ENCODE measurements at regions not wholly inside any gene's neighbourhood (a gene's known extent, or its start where the extent isn't known, plus 50 kb on each side); places are given as distances from the start of the nearest gene placed in this dataset.

DNA sequence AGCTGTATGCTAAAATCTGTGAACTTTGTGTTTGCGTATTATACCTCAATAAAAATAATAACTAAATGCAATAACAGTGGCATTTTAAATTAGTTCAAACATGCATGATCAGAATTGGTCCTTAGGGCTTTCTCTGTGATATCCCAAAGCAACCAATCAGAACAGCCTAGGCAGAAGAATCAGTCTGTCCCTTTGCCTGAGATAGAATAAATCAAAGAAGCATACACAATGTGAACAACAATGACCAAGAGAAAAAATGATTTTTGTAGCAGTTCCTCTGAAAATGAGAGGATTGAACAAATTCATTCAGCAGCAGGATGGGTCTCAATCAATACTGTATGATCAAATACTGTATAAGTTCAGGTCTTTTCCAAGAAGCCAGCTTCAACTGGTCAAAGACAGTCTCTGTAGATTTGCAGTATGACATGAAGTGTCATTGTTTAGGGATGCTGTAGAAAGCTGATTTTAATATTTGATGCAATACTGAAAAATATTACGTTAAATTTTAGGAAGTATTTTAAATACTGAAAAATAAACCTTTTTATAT lies 1071.6 kb downstream of the AGBL1 start:
- no peak for DNase-seq (ENCODE audit: low spot score)

DNA sequence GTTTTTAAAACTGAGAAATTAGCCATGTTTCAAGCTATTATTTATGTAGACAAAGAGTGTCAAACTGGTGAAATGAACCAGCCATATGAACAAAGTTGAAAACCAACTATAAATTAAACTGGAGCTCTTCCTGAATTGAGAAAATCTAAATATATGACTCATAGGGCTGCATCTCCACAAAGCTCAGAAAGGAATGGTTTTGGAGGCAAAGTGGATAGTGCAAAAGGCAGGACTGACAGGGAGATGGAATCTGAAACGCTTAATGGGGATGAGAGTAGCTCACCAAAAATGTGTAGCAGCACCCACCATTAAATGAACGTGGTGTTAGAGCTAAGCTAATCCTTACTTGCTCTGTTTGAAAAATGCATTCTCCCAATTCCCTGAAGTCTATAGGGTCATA lies 1066.0 kb downstream of the AGBL1 start:
- DNase-seq (ENCODE audit: low spot score), result no peak

DNA sequence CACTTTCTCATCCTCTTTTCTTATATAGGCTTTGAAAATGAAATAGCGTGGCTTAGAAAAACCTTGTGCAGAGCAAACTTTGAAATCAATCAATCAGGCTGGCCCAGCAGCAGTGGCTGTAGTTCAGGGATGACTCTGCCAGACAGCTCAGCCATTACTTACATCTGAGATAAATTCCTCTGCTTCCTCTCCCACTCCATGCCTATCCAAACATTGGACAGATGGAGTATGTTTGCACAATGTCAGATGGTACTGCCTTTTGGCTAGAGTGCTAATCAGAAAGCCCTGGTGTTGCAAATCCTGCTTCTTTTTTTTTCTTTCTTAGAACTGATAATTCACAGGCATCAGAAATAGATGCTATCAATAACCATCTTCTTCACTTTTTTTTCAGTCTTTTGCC lies 1065.1 kb downstream of the AGBL1 start:
- no peak for DNase-seq (ENCODE audit: low spot score)

DNA sequence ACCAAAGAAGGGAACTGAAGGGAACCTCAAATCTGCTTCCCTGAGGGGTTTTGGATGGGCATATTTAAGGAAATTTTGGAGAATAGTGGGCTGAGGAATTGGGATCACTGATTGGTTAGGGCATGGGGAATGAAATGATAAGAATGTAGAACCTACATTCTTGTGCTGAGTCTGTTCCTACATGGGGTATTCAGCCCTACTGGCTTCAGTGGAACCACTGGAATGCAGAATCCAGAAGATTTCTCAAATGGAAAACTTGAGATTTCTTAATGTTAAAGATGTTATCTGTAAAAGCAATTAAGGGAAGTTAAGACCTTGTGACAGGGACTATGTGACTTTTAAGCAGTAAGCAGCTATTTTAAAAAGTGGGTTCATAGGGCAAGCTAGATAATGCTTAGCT lies 1062.4 kb downstream of the AGBL1 start:
- no peak for DNase-seq (ENCODE audit: low spot score)

DNA sequence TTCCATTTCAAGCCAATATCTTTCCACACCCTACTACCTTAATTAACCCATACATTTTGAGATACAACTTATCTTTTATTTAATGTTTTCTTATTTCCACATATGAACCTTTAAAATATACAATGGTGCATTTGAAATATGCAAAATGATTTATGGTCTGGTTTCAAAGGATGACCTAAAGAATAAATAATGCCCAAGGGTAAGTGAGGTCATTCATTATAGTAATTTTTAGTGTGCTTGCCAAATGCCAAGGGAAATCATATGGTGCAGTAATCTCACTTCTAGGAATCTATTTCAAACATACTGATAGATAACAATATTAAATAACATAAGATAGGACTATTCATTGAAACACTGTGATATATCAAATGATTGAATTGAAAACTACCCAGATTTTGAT lies 1055.4 kb downstream of the AGBL1 start:
- no peak for DNase-seq (ENCODE audit: low spot score)

DNA sequence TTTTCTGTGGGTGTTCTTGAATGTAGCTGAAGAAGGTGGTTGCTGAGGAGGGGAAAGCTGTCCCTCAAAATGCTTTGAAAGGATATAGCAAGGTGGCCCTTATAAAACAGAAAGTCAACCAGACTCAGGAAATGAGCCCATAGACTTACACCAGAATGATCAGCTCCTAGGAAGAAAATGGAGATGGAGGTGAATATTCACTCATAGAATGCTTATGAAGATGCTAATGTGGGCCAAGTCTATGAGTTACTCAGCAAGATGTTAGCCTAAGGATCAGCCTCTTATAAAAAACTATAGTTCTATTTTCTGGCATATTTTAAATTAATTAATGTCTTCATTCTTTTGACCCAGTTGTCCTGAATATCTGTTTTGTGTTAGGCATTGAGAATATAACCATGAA lies 1054.0 kb downstream of the AGBL1 start:
- no peak for DNase-seq (ENCODE audit: low spot score)

DNA sequence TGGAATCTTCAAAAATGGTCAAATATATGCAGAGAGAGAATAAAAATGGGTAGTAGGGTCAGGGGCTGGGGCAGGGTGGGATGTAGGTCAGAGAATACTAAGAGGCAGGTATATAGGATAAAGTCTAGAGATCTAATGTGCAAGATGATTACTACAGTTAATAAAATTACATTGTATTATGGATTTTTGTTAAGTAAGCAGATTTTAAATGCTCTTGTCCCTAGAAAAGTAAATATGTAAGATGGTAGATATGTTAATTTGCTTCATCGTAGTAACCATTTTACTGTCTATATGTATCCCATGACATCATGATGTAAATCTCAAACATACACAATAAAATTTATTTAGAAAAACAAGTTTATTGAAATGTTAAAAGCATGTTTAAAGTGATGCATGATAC lies 1051.4 kb downstream of the AGBL1 start:
- no peak for DNase-seq (ENCODE audit: low spot score)

DNA sequence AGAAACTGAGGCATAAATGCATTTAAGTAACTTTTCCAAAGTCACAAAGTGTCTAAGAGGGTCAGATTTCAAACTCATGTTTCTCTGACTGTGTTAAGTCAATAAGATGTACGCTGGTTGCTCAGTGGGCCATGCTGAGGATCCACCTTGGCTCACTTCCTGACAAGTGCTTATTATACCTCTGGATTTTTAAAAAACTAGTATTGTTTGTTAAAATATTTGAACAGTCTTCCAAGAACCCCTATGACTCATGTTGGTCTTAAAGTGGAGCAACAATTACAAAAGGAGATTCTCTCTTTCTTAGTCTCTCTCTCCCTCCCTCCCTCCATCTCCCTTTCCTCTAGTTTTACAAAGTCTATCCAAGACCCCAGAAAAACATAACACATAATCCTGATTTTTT lies 1050.2 kb downstream of the AGBL1 start:
- no peak for DNase-seq (ENCODE audit: low spot score)

DNA sequence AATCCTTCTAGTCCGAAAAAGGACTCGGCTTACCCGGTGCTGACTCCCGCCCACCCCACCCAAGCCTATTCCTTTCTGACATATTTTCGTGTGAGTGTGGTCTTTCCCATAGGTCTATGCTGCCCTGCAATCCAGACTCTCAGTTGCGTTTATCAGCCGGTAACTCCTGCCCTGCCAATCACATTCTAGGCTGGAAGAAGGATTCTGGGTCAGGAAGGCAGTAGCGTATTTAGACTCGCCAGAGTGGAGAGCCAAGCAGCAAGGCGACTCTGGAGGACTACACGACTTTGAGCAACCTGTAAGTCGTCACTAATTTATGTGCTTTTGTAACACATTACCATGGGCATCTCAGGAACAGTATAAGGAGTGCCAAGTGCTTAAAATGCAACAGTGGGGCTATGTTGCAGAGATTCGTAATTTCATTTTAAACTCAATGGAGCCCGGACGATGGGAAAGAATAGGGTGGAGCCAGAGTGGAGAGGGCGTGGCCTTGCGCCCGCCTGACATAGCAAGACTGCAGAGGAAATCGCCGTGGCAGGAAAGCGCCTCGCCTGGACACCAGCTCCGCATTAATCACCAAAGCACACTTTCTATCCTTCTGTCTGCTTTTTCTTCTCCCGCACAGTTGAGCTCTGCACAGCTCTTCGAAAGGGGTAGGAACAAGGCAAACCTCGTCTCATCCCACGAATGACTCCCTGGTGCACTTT lies 1044.2 kb downstream of the AGBL1 start:
- no peak for DNase-seq (ENCODE audit: low spot score)

DNA sequence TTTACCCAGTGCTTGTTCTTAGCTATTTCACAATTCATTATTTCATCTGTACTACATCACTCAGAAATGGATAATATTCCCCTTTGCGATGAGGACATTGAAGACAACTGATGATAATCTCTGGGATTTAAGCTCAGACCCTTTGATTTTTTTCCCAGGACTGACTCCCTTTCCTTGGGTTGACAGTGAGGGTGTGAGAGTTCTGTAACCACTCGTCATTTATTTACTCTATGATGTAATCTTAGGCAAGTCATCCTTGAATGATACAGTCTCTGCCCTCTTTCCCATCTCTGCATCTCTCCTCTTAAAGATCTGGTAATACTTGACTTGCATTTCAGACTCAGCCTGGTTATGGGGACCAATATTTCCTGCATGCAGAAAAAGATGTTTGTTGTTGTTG lies 1041.7 kb downstream of the AGBL1 start:
- no peak for DNase-seq (ENCODE audit: low spot score)

DNA sequence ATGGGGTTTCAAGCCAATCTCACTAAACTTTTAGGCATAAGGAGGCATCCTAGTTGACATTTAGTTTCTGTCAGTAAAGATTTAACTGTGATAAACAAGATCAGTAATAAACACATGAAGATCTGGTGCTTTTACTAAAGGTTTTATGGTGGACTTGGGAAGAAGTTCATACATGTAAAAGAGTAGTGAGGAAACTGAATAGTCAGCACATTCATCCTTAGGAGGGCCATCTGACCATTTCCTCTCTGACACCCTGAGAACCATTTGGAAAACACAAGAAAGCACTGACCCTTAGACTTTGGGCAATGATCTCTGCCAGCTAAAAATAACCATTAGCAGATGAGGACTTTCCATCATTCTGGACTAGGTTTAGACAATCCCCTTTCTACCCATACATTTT lies 1040.9 kb downstream of the AGBL1 start:
- DNase-seq (ENCODE audit: low spot score), result no peak

DNA sequence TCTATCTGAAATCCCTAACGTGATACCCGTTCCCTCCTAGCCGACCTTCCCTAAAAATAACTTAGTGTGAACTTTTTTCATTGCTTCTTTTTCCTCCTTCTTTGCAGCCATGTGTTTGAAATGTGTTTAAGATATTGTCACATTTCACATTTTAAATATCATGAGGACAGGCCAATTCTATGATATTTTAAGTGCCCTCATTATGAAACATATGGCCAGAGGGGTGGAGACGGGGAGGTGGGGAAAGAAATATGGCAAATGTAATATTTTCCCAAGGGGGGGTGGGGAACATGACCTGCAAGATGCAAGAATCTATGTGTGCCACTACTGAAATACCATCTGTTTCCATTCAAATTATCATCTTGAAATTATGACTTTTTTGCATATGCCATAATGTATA lies 1039.2 kb downstream of the AGBL1 start:
- DNase-seq (ENCODE audit: low spot score), result no peak

DNA sequence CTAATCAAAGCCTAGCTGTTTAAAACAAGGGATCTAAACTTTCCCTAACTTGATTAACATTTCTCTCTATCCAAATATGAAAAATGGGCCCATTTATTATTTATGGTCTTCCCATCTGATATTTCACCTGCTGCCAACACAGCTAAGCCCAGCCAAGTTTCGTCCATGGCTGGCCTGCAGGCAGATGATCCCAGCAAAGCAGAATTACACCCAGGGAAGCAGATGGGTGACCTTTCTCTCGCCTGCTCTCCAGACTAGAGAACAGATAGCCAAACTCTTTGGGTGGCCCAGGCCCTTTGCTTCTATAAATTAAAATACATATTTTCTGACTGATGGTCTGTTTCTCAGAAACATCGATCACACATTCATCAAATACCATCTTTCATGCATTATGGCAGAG lies 1038.8 kb downstream of the AGBL1 start:
- DNase-seq (ENCODE audit: low spot score), result no peak

DNA sequence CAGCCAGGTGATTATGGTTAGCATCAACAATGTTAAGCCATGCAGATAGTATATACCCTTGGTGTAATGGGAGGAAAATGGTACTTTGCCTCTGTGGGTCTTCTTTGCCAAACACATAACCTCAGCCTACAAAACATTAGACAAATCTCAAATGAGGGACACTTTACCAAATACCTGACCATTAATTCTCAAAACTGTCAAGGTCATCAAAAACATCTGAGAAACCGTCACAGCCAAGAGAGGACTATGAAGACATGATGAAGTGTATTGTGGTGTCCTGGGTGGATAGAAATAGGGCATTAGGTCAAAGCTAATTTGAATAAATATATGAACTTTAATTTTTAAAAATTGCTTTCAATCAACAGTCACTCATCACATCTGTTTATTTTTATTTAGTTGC lies 1036.1 kb downstream of the AGBL1 start:
- DNase-seq (ENCODE audit: low spot score), result no peak

DNA sequence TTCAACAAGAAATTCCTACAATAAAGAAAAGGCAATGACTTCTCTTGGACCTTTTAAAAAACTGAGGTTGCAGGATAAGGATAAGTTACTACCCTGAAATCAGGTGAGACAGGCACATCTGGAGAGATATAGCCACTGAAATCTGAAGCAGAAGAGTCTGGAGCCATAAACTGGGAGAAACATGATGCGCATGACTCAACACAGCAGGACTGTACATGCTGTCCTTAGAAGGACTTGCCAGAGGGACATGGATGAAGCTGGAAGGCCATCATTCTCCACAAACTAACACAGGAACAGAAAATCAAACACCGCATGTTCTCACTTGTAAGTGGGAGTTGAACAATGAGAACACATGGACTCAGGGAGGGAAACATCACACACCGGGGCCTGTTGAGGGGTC lies 1020.2 kb downstream of the AGBL1 start:
- DNase-seq (ENCODE audit: low spot score), result no peak

DNA sequence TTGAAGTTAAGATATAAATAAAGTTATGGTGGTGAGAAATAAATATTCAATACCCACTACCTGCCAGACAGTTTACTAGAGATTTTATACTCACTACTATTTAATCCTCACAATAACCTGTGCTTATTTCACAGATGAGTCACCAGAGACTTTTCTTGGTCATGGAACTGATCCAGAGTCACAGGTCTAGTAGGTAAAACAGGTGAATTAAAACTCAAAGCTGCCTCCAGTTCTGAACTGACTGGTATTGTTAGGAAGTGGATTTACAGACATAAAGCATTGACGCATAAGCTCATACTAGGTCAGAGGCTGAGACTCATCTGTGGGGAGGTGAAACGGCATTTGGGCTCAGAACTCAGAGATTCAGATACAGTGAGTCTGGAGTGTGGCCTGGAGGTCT lies 1009.9 kb downstream of the AGBL1 start:
- no peak for DNase-seq (ENCODE audit: low spot score)

DNA sequence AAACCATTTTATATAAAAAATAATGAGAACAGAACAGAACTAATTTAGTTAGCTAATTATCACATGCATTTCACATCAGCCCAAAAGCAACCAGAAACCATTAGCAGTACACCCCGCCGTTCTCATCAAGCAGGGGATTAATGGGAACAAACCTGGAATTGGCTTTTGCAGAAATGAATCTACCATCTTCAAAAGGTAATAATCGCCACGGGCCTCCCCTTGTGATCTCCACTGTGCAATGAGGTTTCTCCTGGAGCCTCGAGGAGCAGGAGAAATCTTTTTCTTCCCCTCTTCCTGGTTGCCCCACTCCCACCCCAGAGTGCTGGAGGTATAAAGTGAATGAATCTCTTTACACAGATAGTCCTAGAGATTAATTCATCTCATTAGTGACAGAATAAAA lies 1003.5 kb downstream of the AGBL1 start:
- no peak for DNase-seq (ENCODE audit: low spot score)

DNA sequence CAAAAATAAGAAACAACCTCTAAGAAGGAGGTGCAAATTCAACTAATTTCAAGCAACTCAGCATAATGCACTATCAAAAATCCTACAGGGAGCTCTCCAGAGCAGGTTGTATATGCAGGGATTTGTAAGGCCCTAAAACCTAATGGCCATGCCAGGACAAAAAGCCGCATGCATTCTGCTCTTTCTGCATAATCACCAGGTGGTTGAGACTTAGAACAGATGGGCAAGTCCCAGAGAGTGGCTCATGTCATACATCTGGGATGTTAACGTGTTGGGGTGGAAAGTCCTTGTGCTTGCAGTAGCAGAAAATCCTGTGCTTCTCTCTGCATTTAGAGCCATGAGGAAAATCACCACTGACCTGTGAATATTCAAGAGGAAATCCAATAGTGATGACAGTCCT lies 1002.9 kb downstream of the AGBL1 start:
- no peak for DNase-seq (ENCODE audit: low spot score)

DNA sequence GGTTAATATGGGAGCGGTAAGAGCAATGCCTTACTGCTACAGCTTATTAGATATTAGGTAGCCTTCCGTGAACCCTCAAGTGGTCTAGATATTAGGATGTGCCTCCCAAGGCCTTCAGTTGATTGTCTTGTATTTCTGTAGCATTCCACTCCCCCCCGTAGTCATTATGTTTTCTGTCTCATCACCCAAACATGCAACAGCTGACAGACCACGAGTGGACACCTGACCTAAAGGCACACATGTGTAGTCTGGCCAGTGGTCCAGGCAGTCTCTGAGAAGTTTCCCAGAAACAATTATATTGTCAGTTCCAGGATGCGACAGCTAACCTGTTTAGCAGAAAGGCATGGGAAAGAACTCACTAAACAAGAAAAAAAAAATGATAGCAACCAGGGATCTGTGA lies 1000.9 kb downstream of the AGBL1 start:
- DNase-seq (ENCODE audit: low spot score), result no peak
